K562 (cell line): ENCODE measurements at regions not wholly inside any gene's neighbourhood (a gene's known extent, or its start where the extent isn't known, plus 50 kb on each side); places are given as distances from the start of the nearest gene placed in this dataset.

Source experiments
- ATAC-seq: fragments of 200-7000 bp; cut with Tn5 transposase; 3 replicates; pipeline ENCODE4 v1.9.1; 2020; ENCODE audit warnings: moderate library complexity
- BruUV-seq: library from RNA; stranded (reverse); fragments of 400-500 nt; replicated peaks from 2 replicates; lab custom pipeline; 2021; lab: Mats Ljungman, UMichigan
- CTCF ChIA-PET: fragments of 300-600 bp; formaldehyde crosslinking; extraction: SDS; loops from one replicate; lab custom pipeline; 2021; ENCODE audit warnings: low intra/inter-chr PET ratio; lab: Yijun Ruan, JAX
- POLR2A ChIA-PET: fragments of 300-600, 350-650 bp; sonication (Branson Sonifier 250); formaldehyde crosslinking; extraction: SDS; loops from one replicate; lab custom pipeline; 2021; ENCODE audit warnings: antibody characterized with exemption, inconsistent platforms; lab: Yijun Ruan, JAX
- DNase-seq, 4 experiments: peaks; one replicate each; pipeline versions ENCODE4 v3.0.0 to v3.0.0-alpha.2; 2011 to 2018; ENCODE audit warnings: low spot score in 3 of 4, mixed read lengths in 3 of 4; ENCODE audit errors: extremely low read depth in 1 of 4
- FAIRE-seq: peaks from 2 replicates; lab custom pipeline; 2011; peaks lifted over from hg19 to GRCh38; lab: Jason Lieb, UNC
- H2AFZ ChIP-seq: 2 replicates; pipeline ENCODE4 v1.6.0; 2011; ENCODE audit warnings: low read depth, low read length, control low read depth, inconsistent platforms
- H3K27ac ChIP-seq: fragments of 200-600 bp; 3 replicates; pipeline ENCODE4 v1.8.0; 2011; ENCODE audit warnings: low read depth, mild to moderate bottlenecking, control low read depth, inconsistent platforms, low read length, moderate library complexity, mixed read lengths; ENCODE audit errors: extremely low read depth
- H3K27me3 ChIP-seq, 2 experiments: fragments of 300-600 bp in 1 of 2; 2 replicates in 1 of 2; 3 replicates in 1 of 2; pipeline versions ENCODE4 v1.6.0 to v1.8.0; 2011; ENCODE audit warnings: inconsistent platforms in 2 of 2, low read length in 2 of 2, mild to moderate bottlenecking in 1 of 2, mixed read lengths in 1 of 2, moderate library complexity in 1 of 2; ENCODE audit not compliant: control insufficient read depth in 2 of 2, insufficient read depth in 2 of 2
- H3K36me3 ChIP-seq: fragments of 300-600 bp; 3 replicates; pipeline ENCODE4 v1.8.0; 2011; ENCODE audit warnings: mild to moderate bottlenecking, low read length, inconsistent platforms; ENCODE audit not compliant: control insufficient read depth, insufficient read depth
- H3K4me1 ChIP-seq, 2 experiments: fragments of 200-600 bp in 1 of 2; replicated peaks in 1 of 2; 2 replicates in 1 of 2; 3 replicates in 1 of 2; pipeline versions ENCODE4 v1.5.1 to v1.8.0; 2011; ENCODE audit warnings: inconsistent platforms in 2 of 2, low read length in 2 of 2, mild to moderate bottlenecking in 1 of 2, mixed read lengths in 1 of 2, moderate library complexity in 1 of 2; ENCODE audit not compliant: control insufficient read depth in 2 of 2, insufficient read depth in 2 of 2
- H3K4me2 ChIP-seq: 2 replicates; pipeline ENCODE4 v1.6.1; 2011; ENCODE audit warnings: low read length, control low read depth, inconsistent platforms, mixed read lengths; ENCODE audit not compliant: insufficient read depth
- H3K4me3 ChIP-seq: fragments of 200-600 bp; sonication (generic), shearing (Covaris generic); 2 replicates; pipeline ENCODE4 v1.5.1; 2016; ENCODE audit warnings: control low read depth, inconsistent platforms
- H3K79me2 ChIP-seq: fragments of 200-600 bp; 3 replicates; pipeline ENCODE4 v1.8.0; 2011; ENCODE audit warnings: low read length, inconsistent platforms; ENCODE audit not compliant: control insufficient read depth, insufficient read depth
- H3K9ac ChIP-seq, 2 experiments: 2 replicates each; pipeline versions ENCODE4 v1.6.0 to v1.6.1; 2011; ENCODE audit warnings: low read depth in 2 of 2, low read length in 2 of 2, control low read depth in 1 of 2, inconsistent platforms in 1 of 2, mild to moderate bottlenecking in 1 of 2, mixed read lengths in 1 of 2; ENCODE audit not compliant: insufficient read depth in 1 of 2
- H3K9me1 ChIP-seq: one replicate; pipeline ENCODE4 v1.6.0; 2011; ENCODE audit warnings: inconsistent platforms, mild to moderate bottlenecking, low read length, moderate library complexity; ENCODE audit not compliant: control insufficient read depth, insufficient read depth
- H3K9me3 ChIP-seq: replicated peaks from 2 replicates; pipeline ENCODE4 v1.5.1; 2011; ENCODE audit warnings: low read depth, low read length, inconsistent platforms; ENCODE audit not compliant: control insufficient read depth, insufficient read depth
- H4K20me1 ChIP-seq: replicated peaks from 2 replicates; pipeline ENCODE4 v1.6.1; 2011; ENCODE audit warnings: low read length, inconsistent platforms, mixed read lengths; ENCODE audit not compliant: control insufficient read depth, insufficient read depth
- CBFA2T2 ChIP-seq: fragments of 450-650 bp; conservative IDR thresholded peaks from 2 replicates; pipeline ENCODE4 v1.6.1; 2017; ENCODE audit warnings: mild to moderate bottlenecking
- PPARD ChIP-seq: fragments of 250-450 bp; sonication (Bioruptor Pico); IDR thresholded peaks from 2 replicates; pipeline ENCODE4 v1.8.0; 2022; ENCODE audit warnings: inconsistent platforms, mild to moderate bottlenecking, moderate library complexity
- SFPQ ChIP-seq: fragments of 200-400 bp; formaldehyde crosslinking; IDR thresholded peaks from 2 replicates; pipeline ENCODE4 v1.6.1; 2017; ENCODE audit warnings: mild to moderate bottlenecking, low read depth, low read length, moderate library complexity
- THRAP3 ChIP-seq: fragments of 450-650 bp; IDR thresholded peaks from 2 replicates; pipeline ENCODE4 v1.6.1; 2016; ENCODE audit warnings: mild to moderate bottlenecking, inconsistent platforms, borderline replicate concordance
- ZNF239 ChIP-seq: fragments of 250-450 bp; sonication (Bioruptor Pico); IDR thresholded peaks from 2 replicates; pipeline ENCODE4 v1.4.0; 2020; ENCODE audit warnings: mild to moderate bottlenecking
- ZNF354B ChIP-seq: fragments of 250-450 bp; sonication (Bioruptor Pico); IDR thresholded peaks from 2 replicates; pipeline ENCODE4 v1.4.0; 2020
- ZNF586 ChIP-seq: fragments of 450-650 bp; formaldehyde crosslinking; conservative IDR thresholded peaks from 2 replicates; pipeline ENCODE4 v1.4.0; 2020; ENCODE audit warnings: mild to moderate bottlenecking, moderate library complexity
- WGBS: fragments of 100-300 bp; shearing (Covaris generic); methylation state at CpG from one replicate; pipeline ENCODE4 v1.1.6; 2016; ENCODE audit warnings: low coverage, mixed read lengths; ENCODE audit not compliant: insufficient coverage; ENCODE audit errors: missing lambda C conversion rate; 5-methylcytosine and 5-hydroxymethylcytosine counted together
- in situ Hi-C: fragments of 300-500 bp; cut with MboI; formaldehyde crosslinking; loops from 4 replicates; pipeline ENCODE4 v1.15.0; 2018; ENCODE audit warnings: inconsistent platforms, mixed read lengths
- intact Hi-C: fragments of 100-400 bp; cut with micrococcal nuclease; formaldehyde crosslinking; loops from 2 replicates; pipeline ENCODE4 v1.14.2; 2022

DNA sequence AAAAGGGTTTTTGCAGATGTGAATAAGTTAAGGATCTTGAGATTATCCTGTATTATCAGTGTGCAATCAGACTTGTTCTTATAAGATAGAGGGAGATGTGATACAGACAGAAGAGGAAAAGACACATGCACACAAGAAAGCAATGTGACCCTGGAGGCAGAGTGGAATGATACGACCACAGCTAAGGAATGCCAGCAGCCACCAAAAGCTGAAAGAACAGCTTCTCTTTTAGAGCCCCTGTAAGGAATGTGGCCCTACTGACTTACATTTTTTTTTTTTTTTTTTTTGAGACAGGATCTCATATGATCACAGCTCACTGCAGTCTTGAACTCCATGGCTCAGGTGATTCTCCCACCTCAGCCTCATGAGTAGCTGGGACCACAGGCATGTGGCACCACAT lies 62.3 kb upstream of the CNTNAP4 start (continued):
- no peak for TF ChIP-seq SFPQ
- no peak for TF ChIP-seq ZNF354B (CRISPR knock-in tag)
- TF ChIP-seq ZNF586, result no peak
- TF ChIP-seq THRAP3, result no peak
- TF ChIP-seq CBFA2T2, result no peak
- TF ChIP-seq ZNF239, result no peak

DNA sequence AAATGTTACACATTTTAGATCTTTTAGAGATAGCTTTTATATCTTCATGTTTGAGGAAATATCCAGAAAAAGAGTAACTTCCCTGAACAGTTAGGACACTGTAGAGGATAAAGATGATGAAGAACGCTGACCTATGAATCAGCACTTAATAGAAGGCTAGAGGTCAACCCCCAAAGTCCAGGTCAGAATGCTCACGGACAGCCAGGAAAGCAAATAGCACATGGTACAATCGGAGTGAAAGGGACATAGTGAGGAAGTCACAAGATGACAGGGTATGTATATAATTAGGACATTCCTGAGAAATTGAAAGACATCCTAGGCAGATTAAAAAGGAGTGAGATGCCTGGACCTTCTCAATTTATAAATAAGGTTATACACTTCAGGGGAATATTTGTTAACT lies 55.1 kb upstream of the CNTNAP4 start:
- H3K9me1 ChIP-seq, result no peaks in the 10 kb centered on the region
- ChIA-PET CTCF (no interaction called here), POLR2A (no interaction called here)
- WGBS, result 0% methylated on average over 3 of the region's 3 CpGs
- H3K9me3 ChIP-seq, result no peaks in the 10 kb centered on the region
- in situ Hi-C loops (no loop called here), intact Hi-C loops (no loop called here)
- H3K9ac ChIP-seq, result no peak overlapping the region
- H3K27ac ChIP-seq, result no peak overlapping the region
- no peak overlapping the region for H2AFZ ChIP-seq
- H3K36me3 ChIP-seq, result no peaks in the 10 kb centered on the region
- H3K4me3 ChIP-seq, result no peak overlapping the region
- H3K4me2 ChIP-seq, result no peak overlapping the region
- no peak for TF ChIP-seq PPARD
- no peaks in the 10 kb centered on the region for H3K4me1 ChIP-seq
- FAIRE-seq (no peak), ATAC-seq (no peak), DNase-seq (no peak)
- H3K79me2 ChIP-seq, result no peaks in the 10 kb centered on the region
- no TSS peak for BruUV-seq
- H4K20me1 ChIP-seq, result no peaks in the 10 kb centered on the region
- no peaks in the 10 kb centered on the region for H3K27me3 ChIP-seq
